ENCODE measurements at regions not wholly inside any gene's neighbourhood (a gene's known extent, or its start where the extent isn't known, plus 50 kb on each side); places are given as distances from the start of the nearest gene placed in this dataset.

DNA sequence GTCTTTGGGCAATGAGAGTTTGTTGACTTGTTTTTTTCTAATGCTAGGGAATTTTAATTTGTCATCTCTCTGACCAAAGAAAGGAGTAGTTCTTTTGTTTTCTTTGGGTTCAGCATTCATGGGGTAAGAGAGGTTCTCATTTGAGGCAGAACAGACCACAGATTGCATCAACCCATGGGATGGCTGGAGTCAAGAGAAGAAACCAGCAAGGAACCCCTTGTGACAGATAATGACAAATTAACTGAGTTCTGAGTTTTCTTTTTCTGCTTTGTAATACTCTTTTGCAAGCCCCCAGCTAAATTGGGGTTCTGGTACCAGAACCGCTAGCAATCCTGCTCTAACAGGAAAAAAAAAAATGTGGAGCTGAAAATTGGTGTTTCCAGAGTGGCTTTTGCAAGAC lies 864.1 kb downstream of the DIAPH3 start:
- no peak overlapping the region for H3K4me3 ChIP-seq (ENCODE audit: low read depth, low read length)
- no peak for DNase-seq (ENCODE audit: low read depth)
- TF ChIP-seq, protein P1, sequence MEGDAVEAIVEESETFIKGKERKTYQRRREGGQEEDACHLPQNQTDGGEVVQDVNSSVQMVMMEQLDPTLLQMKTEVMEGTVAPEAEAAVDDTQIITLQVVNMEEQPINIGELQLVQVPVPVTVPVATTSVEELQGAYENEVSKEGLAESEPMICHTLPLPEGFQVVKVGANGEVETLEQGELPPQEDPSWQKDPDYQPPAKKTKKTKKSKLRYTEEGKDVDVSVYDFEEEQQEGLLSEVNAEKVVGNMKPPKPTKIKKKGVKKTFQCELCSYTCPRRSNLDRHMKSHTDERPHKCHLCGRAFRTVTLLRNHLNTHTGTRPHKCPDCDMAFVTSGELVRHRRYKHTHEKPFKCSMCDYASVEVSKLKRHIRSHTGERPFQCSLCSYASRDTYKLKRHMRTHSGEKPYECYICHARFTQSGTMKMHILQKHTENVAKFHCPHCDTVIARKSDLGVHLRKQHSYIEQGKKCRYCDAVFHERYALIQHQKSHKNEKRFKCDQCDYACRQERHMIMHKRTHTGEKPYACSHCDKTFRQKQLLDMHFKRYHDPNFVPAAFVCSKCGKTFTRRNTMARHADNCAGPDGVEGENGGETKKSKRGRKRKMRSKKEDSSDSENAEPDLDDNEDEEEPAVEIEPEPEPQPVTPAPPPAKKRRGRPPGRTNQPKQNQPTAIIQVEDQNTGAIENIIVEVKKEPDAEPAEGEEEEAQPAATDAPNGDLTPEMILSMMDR (IDR thresholded peaks at IDR 0.05; ENCODE audit: control insufficient read depth, extremely low read depth, insufficient read depth), result no peak

DNA sequence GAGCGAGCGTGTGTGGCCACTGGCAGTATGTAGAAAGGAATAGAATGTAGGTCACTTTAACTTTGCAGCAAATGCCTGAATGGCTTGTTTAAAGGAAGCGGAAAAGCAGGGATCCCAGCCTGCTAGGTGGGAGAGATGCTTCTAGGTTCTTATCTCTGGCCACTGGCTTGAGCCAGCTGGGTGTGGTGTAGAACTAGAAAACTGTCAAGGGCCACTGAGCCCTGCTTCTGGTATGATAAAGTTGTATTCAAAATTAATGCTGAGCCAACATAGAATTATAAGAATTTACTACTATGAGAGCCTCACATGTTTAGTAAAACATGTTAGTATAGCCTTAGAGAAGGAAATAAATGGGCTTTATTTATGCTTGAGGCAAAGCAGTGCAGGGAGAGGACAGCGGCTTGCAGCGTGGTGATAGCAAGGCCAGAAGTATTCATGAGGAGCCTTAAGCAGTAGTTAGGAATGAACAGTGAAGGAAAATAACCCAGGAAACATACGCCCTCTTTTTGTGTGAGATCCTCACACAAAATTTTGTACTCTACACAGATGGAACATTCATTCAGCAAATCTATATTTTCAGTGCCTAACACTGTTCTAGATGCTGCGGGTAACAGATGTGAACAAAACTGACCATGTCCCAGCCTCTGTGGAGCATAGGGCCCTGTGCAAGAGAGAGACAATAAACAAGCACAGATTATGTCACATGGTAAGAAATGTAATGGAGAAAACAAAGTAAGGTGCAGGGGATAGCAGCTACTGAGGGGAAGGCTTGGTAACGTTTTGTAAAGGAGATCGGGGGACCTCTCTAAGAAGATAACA lies 863.2 kb downstream of the DIAPH3 start:
- TF ChIP-seq, protein P1 (IDR thresholded peaks at IDR 0.05; ENCODE audit: control insufficient read depth, extremely low read depth, insufficient read depth), result no peak
- DNase-seq (ENCODE audit: low read depth), result no peak
- H3K4me3 ChIP-seq (ENCODE audit: low read depth, low read length), result no peak overlapping the region

DNA sequence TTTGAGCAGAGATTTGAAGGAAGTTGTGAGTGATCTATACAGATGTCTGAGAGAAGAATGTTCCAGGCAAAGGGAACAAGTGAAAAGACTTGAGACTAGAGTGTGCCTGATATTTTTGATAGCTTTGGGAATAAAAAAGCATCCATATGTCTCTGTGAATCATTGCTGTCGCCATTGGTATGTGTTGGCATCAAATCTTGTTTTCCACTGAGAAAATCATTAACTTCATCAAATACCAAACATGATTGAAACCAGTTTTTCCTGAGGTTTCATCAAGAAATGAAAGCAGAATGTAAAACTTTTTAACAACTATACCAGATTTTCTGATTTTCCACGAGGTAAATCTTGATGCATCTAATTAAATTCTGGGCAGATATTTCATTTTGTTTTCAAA lies 862.6 kb downstream of the DIAPH3 start:
- DNase-seq (ENCODE audit: low read depth), result no peak
- TF ChIP-seq, protein P1 (IDR thresholded peaks at IDR 0.05; ENCODE audit: control insufficient read depth, extremely low read depth, insufficient read depth), result no peak
- H3K4me3 ChIP-seq (ENCODE audit: low read depth, low read length), result no peak overlapping the region

DNA sequence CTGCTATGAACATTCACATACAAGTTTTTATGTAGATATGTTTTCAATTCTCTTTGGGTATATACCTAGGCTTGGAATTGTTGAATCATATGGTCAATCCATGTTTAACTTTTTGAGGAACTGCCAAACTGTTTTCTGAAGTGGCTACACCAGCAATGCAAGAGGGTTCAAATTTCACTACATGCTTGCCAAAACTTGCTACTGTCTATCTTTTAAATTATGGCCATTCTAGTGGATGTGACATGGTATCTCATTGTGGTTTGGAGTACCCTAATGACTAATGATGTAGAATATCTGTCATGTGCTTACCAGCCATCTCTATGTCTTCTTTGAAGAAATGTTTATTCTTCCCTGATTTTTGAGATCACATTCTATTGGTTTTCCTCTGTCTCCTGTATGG lies 860.3 kb downstream of the DIAPH3 start:
- no peak overlapping the region for H3K4me3 ChIP-seq (ENCODE audit: low read depth, low read length)
- no peak for DNase-seq (ENCODE audit: low read depth)
- TF ChIP-seq, protein P1 (IDR thresholded peaks at IDR 0.05; ENCODE audit: control insufficient read depth, extremely low read depth, insufficient read depth), result no peak

DNA sequence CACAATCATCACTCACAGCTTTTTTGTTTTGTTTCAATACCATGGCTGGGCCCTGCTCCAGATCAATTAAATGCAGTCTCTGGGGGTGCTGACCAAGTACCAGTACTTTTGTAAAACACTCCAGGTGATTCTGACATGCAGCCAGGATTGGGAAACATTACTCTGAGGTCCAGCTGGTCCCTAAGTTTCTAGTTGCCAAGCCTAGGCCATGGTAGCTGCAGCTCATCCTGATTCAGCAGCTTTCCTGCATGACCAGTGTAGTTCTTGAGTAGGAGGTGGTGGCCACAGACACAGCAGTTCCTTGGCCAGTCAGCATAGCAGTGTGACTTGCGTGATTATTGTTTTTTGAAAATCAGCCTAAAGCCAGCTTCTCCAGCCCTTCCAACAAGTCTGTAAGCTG lies 859.1 kb downstream of the DIAPH3 start:
- DNase-seq (ENCODE audit: low read depth), result no peak
- TF ChIP-seq, protein P1 (IDR thresholded peaks at IDR 0.05; ENCODE audit: control insufficient read depth, extremely low read depth, insufficient read depth), result no peak
- H3K4me3 ChIP-seq (ENCODE audit: low read depth, low read length), result no peak overlapping the region

DNA sequence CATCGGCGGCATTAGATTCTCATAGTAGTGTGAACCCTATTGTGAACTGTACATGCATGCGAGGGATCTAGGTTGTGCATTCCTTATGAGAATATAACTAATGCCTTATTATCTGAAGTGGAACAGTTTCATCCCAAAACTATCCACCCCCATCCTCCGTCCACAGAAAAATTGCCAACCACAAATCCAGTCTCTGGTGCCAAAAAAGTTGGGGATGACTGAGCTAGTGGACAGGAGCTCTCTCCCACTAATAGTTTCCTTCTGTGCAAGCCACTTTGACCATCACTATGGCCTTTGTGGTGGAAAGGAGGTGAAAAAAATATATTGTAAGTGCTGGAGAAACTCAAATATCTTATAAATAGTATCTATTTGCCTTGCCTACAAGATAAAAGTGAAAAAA lies 857.8 kb downstream of the DIAPH3 start:
- TF ChIP-seq, protein P1 (IDR thresholded peaks at IDR 0.05; ENCODE audit: control insufficient read depth, extremely low read depth, insufficient read depth), result no peak
- DNase-seq (ENCODE audit: low read depth), result no peak
- H3K4me3 ChIP-seq (ENCODE audit: low read depth, low read length), result no peak overlapping the region

DNA sequence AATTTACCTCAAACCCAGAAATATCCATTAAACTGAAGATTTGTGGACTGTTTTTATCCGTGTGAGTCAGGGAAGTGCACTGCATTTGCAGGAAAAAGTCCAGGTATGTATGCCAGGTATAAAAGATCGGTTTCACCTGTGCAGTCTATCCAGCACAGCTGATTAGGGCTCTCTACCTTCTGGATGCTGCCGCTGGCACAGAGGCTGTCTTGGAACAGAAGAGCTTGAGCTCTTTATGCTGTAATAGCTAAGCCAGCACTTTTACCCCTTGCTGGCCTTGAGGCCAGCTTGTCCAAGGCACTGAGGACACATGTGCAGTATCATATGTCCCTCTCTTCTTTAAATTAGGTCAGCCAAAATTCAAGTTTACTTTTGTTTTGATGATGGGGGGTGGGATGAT lies 851.0 kb downstream of the DIAPH3 start:
- H3K4me3 ChIP-seq (ENCODE audit: low read depth, low read length), result no peak overlapping the region
- DNase-seq (ENCODE audit: low read depth), result no peak
- TF ChIP-seq, protein P1 (IDR thresholded peaks at IDR 0.05; ENCODE audit: control insufficient read depth, extremely low read depth, insufficient read depth), result no peak

Data from LNCaP clone FGC (cell line).